Caco-2 (cell line): ENCODE measurements at regions not wholly inside any gene's neighbourhood (a gene's known extent, or its start where the extent isn't known, plus 50 kb on each side); places are given as distances from the start of the nearest gene placed in this dataset.

Source experiments
- BruUV-seq: library from RNA; stranded (reverse); fragments of 400-500 nt; replicated peaks from 2 replicates; lab custom pipeline; 2021; lab: Mats Ljungman, UMichigan
- CTCF ChIA-PET: fragments of 300-600 bp; sonication (Branson Sonifier 250); formaldehyde crosslinking; loops from one replicate; lab custom pipeline; 2022; ENCODE audit warnings: antibody characterized with exemption; lab: Charles Lee
- POLR2A ChIA-PET: fragments of 300-600 bp; sonication (Branson Sonifier 250); formaldehyde crosslinking; loops from one replicate; lab custom pipeline; 2022; ENCODE audit warnings: antibody characterized with exemption; lab: Charles Lee
- DNase-seq, 2 experiments: peaks; one replicate each; pipeline versions ENCODE4 v3.0.0 to v3.0.0-alpha.2; 2020 to 2022
- H3K27me3 ChIP-seq: replicated peaks from 2 replicates; pipeline ENCODE4 v1.6.0; 2011; ENCODE audit warnings: low read length; ENCODE audit not compliant: control insufficient read depth, insufficient read depth
- H3K36me3 ChIP-seq: 2 replicates; pipeline ENCODE4 v1.5.1; 2011; ENCODE audit warnings: low read length; ENCODE audit not compliant: control insufficient read depth, insufficient read depth
- H3K4me1 ChIP-seq: fragments of 250-450 bp; sonication (Bioruptor Pico); 2 replicates; pipeline ENCODE4 v1.5.1; 2020; ENCODE audit warnings: mild to moderate bottlenecking
- H3K4me3 ChIP-seq: 2 replicates; pipeline ENCODE4 v1.5.1; 2011; ENCODE audit warnings: low read depth, mild to moderate bottlenecking, control low read depth, low read length
- H3K9me3 ChIP-seq: fragments of 250-450 bp; sonication (Bioruptor Pico); 2 replicates; pipeline ENCODE4 v1.5.1; 2020; ENCODE audit warnings: mild to moderate bottlenecking, moderate library complexity
- H3K27ac Mint-ChIP-seq: one replicate; pipeline ENCODE4 v1.8.0; 2022; ENCODE audit warnings: mixed read lengths; ENCODE audit not compliant: unreplicated experiment
- H3K27me3 Mint-ChIP-seq: one replicate; pipeline ENCODE4 v1.8.0; 2022; ENCODE audit warnings: mixed read lengths; ENCODE audit not compliant: insufficient read depth, unreplicated experiment
- H3K36me3 Mint-ChIP-seq: one replicate; pipeline ENCODE4 v1.8.0; 2022; ENCODE audit warnings: mild to moderate bottlenecking, mixed read lengths; ENCODE audit not compliant: insufficient read depth, unreplicated experiment
- H3K4me1 Mint-ChIP-seq: one replicate; pipeline ENCODE4 v1.8.0; 2022; ENCODE audit warnings: low read depth, mixed read lengths; ENCODE audit not compliant: unreplicated experiment
- H3K4me3 Mint-ChIP-seq: one replicate; pipeline ENCODE4 v1.8.0; 2022; ENCODE audit warnings: mild to moderate bottlenecking, moderate library complexity, mixed read lengths; ENCODE audit not compliant: unreplicated experiment
- H3K9me3 Mint-ChIP-seq: one replicate; pipeline ENCODE4 v1.8.0; 2022; ENCODE audit warnings: mixed read lengths; ENCODE audit not compliant: unreplicated experiment
- CTCF ChIP-seq, 2 experiments: fragments of 200-600 bp in 1 of 2; IDR thresholded peaks; 1 replicate in 1 of 2; 2 replicates in 1 of 2; pipeline versions ENCODE4 v1.5.1 to v1.8.0; 2011 to 2022; ENCODE audit warnings: antibody characterized with exemption in 1 of 2, control low read depth in 1 of 2, inconsistent platforms in 1 of 2, low read depth in 1 of 2, low read length in 1 of 2, mild to moderate bottlenecking in 1 of 2, moderate library complexity in 1 of 2; ENCODE audit not compliant: insufficient read depth in 1 of 2, severe bottlenecking in 1 of 2, unreplicated experiment in 1 of 2
- intact Hi-C: fragments of 100-400 bp; cut with micrococcal nuclease; formaldehyde crosslinking; loops from one replicate; pipeline ENCODE4 v1.10.0; 2022; ENCODE audit not compliant: unreplicated experiment

- CTCF ChIA-PET: no interaction called here
- H3K27me3 Mint-ChIP-seq: peaks cover 5% of the 10 kb centered on the region
Observed at GRCh38 chr13:66216728-66217127, 1013.4 kb downstream of the PCDH9 start.

GRCh38 chr13:66214467-66214866 is 1015.7 kb downstream of the PCDH9 start:
- Histone ChIP-seq H3K4me1 (no peaks in the 10 kb centered on the region), H3K9me3 (no peaks in the 10 kb centered on the region), H3K36me3 (no peaks in the 10 kb centered on the region), H3K27me3 (no peaks in the 10 kb centered on the region), H3K4me3 (no peak overlapping the region)
- Mint-ChIP-seq H3K9me3 (no peaks in the 10 kb centered on the region), H3K4me1 (no peaks in the 10 kb centered on the region), H3K4me3 (no peak overlapping the region), H3K27ac (no peak overlapping the region), H3K36me3 (no peaks in the 10 kb centered on the region), H3K27me3 (peaks cover 5% of the 10 kb centered on the region)
- POLR2A ChIA-PET: no interaction called here
- CTCF ChIA-PET: no interaction called here
- TF ChIP-seq CTCF (IDR thresholded peaks at IDR 0.05; ENCODE audit: insufficient read depth in 1 of 2, low read depth in 1 of 2, low read length in 1 of 2, severe bottlenecking in 1 of 2, unreplicated experiment in 1 of 2): no peak
- intact Hi-C loops: no loop called here
- no TSS peak for BruUV-seq
- no peak for DNase-seq

More at GRCh38 chr13:66216728-66217127, 1013.4 kb downstream of the PCDH9 start:
- Histone ChIP-seq H3K9me3 (no peaks in the 10 kb centered on the region), H3K27me3 (no peaks in the 10 kb centered on the region), H3K36me3 (no peaks in the 10 kb centered on the region), H3K4me3 (no peak overlapping the region), H3K4me1 (no peaks in the 10 kb centered on the region)
- Mint-ChIP-seq H3K36me3 (no peaks in the 10 kb centered on the region), H3K9me3 (no peaks in the 10 kb centered on the region), H3K4me3 (no peak overlapping the region), H3K4me1 (no peaks in the 10 kb centered on the region), H3K27ac (no peak overlapping the region)
- no TSS peak for BruUV-seq
- no peak for DNase-seq
- POLR2A ChIA-PET: no interaction called here
- intact Hi-C loops: no loop called here
- TF ChIP-seq CTCF (IDR thresholded peaks at IDR 0.05; ENCODE audit: insufficient read depth in 1 of 2, low read depth in 1 of 2, low read length in 1 of 2, severe bottlenecking in 1 of 2, unreplicated experiment in 1 of 2): no peak

- Histone ChIP-seq H3K4me1 (no peaks in the 10 kb centered on the region; the same call in 1 of the 2 replicates), H3K27me3 (no peaks in the 10 kb centered on the region), H3K36me3 (no peaks in the 10 kb centered on the region), H3K4me3 (no peak overlapping the region), H3K9me3 (no peaks in the 10 kb centered on the region)
- Mint-ChIP-seq H3K4me3 (no peak overlapping the region), H3K27ac (no peak overlapping the region), H3K4me1 (no peaks in the 10 kb centered on the region), H3K36me3 (no peaks in the 10 kb centered on the region), H3K27me3 (peaks cover 5% of the 10 kb centered on the region), H3K9me3 (no peaks in the 10 kb centered on the region)
- DNase-seq: no peak
- no peak for TF ChIP-seq CTCF (IDR thresholded peaks at IDR 0.05; ENCODE audit: insufficient read depth in 1 of 2, low read depth in 1 of 2, low read length in 1 of 2, severe bottlenecking in 1 of 2, unreplicated experiment in 1 of 2)
- no TSS peak for BruUV-seq
- intact Hi-C loops: no loop called here
- CTCF ChIA-PET: no interaction called here
- POLR2A ChIA-PET: no interaction called here
Observed at GRCh38 chr13:66212511-66212910, 1017.6 kb downstream of the PCDH9 start.
